ENCODE measurements at regions not wholly inside any gene's neighbourhood (a gene's known extent, or its start where the extent isn't known, plus 50 kb on each side); places are given as distances from the start of the nearest gene placed in this dataset.

DNA sequence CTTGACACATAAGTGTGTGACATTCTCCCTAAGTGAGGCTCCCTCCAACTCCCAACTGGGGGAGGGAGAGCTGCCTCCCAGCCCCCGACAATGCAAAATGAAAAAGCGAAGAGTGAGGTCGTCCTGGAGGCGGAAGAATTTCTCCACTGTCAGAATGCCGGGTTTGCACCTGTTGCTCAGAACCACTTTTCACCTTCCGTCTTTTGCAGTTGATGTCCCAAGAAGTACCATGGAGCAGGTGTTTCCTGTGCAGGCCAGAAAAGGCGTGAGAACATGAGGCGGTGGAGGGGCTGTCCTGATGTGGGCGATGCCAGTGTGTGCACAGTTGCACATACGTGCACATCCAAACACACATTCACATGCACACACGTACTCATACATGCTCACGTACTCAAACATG is 158.6 kb upstream of the AJAP1 start:
- TF ChIP-seq, protein P1, sequence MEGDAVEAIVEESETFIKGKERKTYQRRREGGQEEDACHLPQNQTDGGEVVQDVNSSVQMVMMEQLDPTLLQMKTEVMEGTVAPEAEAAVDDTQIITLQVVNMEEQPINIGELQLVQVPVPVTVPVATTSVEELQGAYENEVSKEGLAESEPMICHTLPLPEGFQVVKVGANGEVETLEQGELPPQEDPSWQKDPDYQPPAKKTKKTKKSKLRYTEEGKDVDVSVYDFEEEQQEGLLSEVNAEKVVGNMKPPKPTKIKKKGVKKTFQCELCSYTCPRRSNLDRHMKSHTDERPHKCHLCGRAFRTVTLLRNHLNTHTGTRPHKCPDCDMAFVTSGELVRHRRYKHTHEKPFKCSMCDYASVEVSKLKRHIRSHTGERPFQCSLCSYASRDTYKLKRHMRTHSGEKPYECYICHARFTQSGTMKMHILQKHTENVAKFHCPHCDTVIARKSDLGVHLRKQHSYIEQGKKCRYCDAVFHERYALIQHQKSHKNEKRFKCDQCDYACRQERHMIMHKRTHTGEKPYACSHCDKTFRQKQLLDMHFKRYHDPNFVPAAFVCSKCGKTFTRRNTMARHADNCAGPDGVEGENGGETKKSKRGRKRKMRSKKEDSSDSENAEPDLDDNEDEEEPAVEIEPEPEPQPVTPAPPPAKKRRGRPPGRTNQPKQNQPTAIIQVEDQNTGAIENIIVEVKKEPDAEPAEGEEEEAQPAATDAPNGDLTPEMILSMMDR (IDR thresholded peaks at IDR 0.05; ENCODE audit: low read depth, low read length, poor library complexity, severe bottlenecking) = no peak
- TF ChIP-seq EZH2phosphoT487 (IDR thresholded peaks at IDR 0.05; ENCODE audit: borderline replicate concordance, low read length) = no peak

All from DOHH2 (cell line).